Stromal cell of bone marrow (primary cell): ENCODE measurements at regions not wholly inside any gene's neighbourhood (a gene's known extent, or its start where the extent isn't known, plus 50 kb on each side); places are given as distances from the start of the nearest gene placed in this dataset.
"Not testable (repeated sequence)": the region's sequence is repeated elsewhere in the genome, so short reads cannot be mapped to it uniquely, and the experiment has no call there.

Experiments used
- DNase-seq: peaks from one replicate; pipeline ENCODE4 v3.0.0-alpha.2; 2012; ENCODE audit warnings: low read depth

GRCh38 chr1:14137411-14138134 lies 437.6 kb downstream of the PRDM2 start:
- no peak for DNase-seq

GRCh38 chr1:14138135-14138506 lies 438.1 kb downstream of the PRDM2 start:
- no peak for DNase-seq

DNA sequence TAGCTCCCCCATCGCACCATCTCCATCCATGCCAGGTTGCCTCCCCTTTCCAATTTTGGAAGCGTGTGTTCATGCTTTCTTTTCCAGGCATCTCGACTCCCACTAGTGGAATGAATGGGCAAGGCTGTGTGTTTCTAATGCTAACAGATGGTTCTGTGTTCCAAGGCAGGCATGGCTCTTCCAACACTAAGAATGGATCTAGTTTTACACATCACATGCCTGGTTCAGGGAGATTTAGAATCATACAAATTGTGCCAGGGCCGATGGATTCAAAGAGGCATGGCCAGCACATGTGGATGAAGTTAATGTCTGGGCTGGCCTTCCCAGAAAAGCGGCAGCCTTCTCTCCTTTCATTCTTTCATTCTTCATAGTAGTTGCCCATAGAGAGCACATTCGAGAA lies 438.7 kb downstream of the PRDM2 start:
- DNase-seq: no peak

DNA sequence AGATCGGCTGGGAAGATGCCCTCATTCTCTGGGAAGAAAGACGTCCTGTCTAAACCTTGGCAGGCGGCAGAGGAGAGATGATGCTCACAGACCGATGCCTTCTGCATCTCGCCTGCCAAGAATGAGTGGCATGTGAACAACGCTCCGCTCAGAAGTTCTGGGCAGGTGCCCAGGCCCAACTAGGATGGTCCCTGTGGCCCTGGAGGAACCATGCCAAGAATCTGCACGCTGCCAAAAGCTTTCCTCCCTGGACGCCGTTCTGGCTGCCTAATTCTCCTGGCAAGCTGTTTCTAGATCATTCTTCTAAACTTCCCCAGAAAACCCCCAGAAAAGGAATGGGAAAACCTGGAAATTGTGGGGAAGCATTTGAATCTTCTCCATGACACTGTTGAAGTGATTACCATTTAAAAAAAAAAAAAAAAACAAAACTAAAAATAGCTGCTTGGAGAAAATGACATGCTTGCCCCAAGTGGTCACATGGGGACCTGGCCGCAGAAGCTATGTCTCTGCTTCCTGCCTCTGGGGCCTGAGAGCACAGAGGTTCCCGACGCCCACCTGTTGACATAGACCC lies 440.9 kb downstream of the PRDM2 start:
- no peak for DNase-seq

GRCh38 chr1:14141656-14142055 lies 441.7 kb downstream of the PRDM2 start:
- no peak for DNase-seq

DNA sequence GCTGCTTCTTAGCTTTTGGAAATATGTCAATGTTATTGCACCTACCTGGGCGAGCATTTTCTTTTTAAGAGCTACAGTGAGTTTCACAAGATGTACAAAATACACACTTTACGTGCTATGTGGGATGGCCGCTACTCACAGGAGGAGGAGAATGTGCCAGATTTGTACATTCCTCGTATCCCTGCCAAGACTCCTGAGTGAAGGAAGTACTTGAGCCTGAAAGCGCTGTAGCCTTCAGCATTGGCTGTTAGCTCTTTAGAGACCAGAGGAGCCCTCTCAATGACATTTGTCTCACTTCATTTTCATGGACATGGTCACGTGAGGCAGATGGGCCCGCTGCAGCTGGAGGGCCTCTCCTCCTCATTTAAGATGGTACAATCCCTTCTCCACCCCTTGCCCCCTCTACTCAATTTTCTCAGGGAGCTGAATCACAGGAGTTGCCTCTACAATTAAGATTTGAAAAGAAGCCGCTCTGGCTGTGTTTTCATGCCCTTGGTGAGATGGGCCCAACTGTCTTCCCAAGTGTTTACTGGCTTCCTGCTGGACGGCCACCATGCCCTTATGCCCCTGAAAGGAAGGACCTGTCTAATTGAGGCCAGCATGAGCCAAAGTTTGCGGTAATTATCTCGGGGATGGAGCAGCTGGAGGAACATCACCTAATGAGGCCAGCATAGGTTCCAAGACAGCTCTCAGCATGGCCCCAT lies 442.6 kb downstream of the PRDM2 start:
- DNase-seq: no peak

- DNase-seq: no peak
Observed at GRCh38 chr1:14143777-14144176, 443.8 kb downstream of the PRDM2 start.

GRCh38 chr1:14148526-14148925 lies 448.5 kb downstream of the PRDM2 start:
- DNase-seq: no peak

- DNase-seq: no peak
Observed at GRCh38 chr1:14149431-14149830, 449.1 kb upstream of the KAZN start.

GRCh38 chr1:14156543-14156942 lies 441.9 kb upstream of the KAZN start:
- DNase-seq: no peak

GRCh38 chr1:14160781-14161180 lies 437.7 kb upstream of the KAZN start:
- DNase-seq: no peak

DNA sequence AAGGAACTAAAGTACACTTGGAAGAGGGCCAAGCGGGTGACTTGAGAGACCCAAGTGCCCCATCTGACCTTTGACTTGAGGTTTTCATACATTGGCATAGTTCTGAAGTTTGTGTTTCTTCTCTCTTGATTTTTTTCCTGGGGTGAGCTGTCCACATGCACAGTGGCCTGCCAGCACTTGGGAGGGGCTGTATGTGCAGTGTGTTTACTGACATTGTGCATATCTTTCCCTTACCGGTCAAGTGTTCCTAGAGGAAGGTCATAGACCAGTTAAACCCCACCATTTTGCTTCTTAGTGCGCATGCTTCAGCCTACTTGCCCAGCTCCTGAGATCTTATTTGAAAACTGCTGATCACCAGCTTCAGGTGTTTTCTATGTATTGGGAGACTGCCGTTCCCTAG lies 435.2 kb upstream of the KAZN start:
- DNase-seq: no peak

DNA sequence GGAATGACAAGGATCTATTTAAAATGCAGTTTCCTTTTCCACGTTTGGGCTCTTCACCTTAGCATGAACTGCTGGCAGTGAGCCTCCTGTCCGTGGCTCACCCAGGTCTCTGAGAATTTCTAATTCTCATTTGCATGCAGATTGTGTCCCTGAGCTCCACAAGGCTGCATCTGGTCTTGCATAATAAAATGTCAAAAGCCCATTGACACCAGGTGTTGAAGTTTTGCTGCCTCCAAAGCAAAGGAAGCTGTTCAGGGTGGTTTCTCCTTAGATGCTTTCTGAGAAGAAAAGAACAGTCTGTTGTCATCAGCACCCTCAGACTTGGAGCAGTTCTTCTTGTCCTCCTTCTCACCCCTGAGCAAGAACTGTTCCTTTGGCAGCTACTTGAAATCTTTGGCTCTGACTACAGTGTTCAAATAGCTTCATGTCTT lies 433.1 kb upstream of the KAZN start:
- no peak for DNase-seq

DNA sequence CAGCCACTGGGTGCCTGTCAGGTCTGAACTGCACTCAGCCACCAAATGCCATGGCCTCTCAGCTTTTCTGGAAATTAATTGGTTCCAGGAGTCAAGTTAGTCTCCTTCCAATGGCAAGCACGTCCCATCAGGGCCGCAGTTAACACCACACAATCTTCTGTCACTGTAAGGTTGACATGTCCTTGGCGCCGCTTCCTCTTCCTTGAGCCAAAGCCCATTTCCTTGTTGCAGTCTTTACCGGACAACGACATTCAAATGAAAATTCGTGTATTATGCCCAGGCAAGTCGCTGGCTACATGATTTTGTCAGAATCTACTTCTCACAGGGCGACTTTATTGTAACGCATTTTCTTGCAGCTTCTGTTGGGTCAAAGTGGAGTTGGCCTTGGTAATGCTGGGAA lies 430.6 kb upstream of the KAZN start:
- no peak for DNase-seq

DNA sequence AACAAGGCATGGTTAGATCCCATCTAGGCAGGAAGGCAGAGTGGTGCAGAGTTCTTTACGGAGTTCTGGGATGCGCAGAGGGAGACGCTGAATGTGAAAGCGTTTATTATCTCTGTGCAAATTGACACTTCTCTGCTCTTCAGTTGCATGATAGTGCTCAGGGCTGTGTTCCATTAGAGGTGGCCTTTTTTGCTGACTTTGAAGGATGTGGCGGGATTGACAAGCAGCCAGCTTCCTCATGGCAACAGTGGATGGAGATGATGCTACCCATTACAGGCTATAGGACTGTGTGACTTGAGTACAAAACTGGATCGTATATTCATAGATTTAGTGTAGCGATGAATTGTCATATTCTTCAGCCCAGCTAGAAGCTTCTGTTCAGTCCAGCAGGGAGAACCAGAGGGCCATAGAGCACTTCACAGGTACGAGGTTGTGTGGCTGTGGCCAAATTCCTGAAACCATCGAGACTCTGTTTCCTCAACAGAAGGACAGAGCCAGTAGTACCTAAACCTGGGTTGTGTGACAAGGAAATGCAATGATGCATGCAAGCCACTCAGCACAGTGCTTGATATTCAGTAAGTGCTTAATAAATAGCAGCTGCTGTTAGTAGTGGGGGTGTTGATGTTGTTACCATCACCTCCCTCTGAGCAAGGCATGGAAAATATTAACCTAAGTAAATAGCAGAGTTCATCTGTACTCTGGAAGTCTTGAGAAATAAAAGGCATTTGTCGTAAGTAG lies 430.0 kb upstream of the KAZN start:
- DNase-seq: no peak

- no peak for DNase-seq
Observed at GRCh38 chr1:14173598-14173997, 424.9 kb upstream of the KAZN start.

- not testable (repeated sequence) for DNase-seq
Observed at GRCh38 chr1:14177866-14178265, 420.6 kb upstream of the KAZN start.

DNA sequence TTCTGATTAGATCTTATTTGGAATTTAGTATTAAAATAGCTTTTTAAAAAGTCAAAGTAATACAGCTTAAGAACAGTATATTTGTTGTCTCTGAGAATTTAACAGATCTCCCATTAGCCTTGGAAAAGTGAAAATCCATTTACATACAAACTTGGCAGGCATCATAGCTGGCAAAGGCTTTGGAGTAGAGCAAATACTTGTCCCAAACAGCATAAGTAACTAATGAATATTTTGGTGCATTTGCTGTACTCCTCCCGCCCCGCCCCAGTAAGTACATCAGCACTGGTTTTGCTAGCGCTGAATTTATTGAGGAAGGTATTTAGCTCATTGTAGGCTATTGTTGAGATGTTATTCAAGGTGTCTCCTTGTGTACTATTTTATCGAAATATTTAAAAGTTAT lies 417.7 kb upstream of the KAZN start:
- DNase-seq: no peak

DNA sequence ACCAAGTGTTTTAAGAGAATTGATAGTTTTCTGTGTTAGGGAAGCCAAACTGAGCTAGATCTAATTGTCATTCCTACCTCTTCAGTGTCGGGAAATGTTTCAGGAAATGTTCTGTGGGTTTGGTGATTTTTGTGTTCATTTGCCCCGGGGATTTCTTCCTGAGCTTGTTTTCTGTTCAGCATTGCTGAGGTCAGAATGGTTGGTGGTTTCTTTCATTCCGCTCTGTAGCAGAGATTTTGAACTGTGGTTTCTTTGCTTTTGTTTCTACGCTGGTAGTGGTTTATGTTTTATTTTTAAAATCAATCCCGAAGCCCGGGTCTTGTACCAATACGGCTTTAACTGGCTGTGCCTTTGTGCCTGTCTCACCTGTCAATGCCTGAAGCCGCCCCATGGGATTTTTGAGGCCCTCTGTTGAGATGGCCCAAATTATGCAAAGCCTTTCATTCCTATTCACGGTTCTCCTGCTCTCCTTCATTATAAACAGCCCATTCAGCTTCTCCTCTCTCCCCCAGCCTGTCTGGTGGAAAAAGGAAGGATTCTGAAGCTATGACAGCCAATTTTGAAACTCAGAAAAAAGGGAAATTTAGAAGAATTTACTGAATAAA lies 417.2 kb upstream of the KAZN start:
- DNase-seq: peak; percentile 22

DNA sequence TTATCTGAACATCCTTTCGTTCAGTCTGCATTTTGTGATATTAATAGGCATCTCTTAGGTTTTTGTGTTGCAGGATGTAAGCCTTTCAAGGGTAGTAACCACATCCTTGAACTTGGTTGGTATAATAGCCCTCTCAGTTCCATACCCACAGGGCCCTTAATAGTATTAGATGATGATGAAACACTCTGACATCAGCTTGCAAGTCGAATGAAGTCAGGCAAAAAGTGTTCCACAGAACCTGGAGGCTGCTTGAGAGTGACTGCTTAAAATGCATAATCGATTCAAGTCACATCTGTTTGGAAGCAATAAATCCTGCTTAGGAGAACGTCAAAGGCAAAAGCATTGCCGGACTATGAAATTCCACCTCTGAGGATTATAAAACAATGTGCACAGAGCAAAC lies 415.6 kb upstream of the KAZN start:
- no peak for DNase-seq

GRCh38 chr1:14183329-14183728 lies 415.2 kb upstream of the KAZN start:
- DNase-seq: no peak

GRCh38 chr1:14184454-14184853 lies 414.0 kb upstream of the KAZN start:
- DNase-seq: no peak
